CMK (cell line): ENCODE measurements at regions not wholly inside any gene's neighbourhood (a gene's known extent, or its start where the extent isn't known, plus 50 kb on each side); places are given as distances from the start of the nearest gene placed in this dataset.
"Not testable (repeated sequence)": the region's sequence is repeated elsewhere in the genome, so short reads cannot be mapped to it uniquely, and the experiment has no call there.

Experiments used
- DNase-seq: peaks from one replicate; pipeline ENCODE4 v3.0.0-alpha.2; 2010; ENCODE audit warnings: low read depth

DNA sequence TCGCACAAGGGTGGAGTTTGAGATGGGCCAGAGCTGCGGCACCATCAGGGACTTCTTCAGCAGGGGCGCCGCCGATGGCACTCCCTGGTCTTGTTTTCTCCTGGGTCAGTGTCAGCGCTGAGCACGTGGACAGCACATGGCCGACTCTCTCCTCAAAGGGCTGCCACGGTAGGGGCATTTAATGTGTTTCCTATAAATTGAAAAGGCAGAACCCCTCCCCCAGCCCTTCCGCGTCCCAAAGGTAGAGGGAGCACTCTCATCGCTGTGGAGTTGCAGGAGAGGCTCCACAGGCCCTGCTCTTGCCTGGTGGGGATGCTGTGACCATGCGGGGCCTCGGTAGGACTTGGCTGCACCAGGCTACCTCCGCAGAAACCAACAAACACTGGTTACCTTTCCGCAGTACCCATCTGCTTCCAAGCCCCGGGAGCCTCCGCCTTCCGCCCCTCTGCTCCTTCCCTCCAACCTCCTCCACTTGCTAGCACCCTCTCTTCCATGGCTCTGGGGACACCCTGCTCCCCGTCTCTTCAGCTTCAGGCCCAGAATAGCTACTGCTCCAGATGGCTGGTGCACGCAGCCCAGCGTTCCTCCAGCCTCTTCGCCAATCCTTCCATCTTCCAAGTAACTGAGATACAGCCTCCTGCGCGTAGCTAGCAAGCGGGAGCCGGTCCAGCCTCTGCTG lies 166.3 kb upstream of the ADCY1 start:
- DNase-seq, result no peak

DNA sequence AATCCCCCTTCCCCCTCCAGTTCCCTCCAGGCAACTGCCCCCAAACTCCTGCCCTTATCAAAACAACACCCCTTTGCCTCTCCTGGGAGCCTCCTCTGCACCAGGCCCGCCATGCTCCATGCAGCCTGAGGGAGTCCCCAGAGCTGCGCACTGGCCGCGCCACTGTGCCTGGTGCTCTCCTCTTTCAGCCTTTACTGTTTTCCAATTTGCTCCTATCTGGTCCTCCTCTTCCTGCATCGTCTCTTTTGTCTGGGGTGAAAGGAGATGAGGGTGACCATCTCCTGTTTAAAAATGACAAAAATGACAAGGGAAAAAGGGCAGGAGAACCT lies 165.8 kb upstream of the ADCY1 start:
- no peak for DNase-seq

DNA sequence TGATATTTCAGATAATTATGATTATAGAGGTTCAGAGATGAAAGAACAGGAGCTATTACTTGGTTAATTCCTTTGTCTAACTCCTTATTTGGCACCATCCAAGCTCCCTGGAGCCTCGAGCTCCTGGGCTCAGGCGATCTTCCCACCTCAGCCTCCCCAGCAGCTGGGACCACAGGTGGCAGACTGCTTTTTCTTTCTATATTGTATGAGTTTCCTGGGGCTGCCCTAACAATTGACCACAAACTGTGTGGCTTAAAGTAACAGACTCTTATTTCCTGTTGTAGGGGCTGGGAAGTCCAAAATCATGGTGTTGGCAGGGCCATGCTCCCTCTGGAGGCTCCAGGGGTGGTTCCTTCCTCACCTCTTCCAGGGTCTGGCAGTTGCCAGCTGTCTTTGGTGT lies 163.3 kb upstream of the ADCY1 start:
- no peak for DNase-seq

DNA sequence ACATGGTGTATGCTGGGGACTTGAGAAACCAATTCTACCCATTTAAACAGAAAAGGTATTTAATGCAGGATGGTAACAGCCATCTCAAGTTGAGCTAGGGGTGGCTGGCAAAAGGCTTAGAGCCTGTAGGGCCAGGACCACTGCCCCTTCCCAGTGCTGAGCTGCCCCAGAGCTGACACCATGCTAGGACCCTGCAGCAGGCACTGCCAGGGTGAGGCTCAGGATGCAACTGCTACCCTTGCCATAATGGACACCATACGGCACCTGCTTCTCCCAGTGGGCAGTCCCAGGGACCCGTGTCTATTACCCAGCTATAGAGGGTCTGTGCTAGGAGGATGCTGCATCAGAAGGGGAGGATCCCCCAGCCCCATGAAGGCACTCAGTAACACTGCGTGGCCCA lies 160.7 kb upstream of the ADCY1 start:
- no peak for DNase-seq

DNA sequence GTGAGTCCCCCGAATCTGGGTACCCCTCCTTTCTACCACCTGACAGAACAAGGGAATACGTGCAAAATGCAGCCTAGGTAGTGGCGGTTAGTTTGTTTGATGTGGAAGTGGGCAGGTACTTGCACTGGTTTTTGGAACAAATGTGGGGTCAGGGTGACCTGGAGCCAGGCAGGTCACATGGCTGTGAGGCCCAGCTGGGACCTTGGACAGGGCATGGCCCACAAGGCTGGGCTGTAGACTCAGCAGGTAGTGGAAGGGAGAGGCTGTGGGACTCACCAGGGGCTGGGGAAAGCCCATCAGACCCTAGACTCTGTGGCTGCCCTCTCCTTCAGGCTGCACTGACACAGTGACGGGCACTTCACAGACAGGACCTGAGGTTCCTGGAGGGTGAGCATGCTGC lies 159.9 kb upstream of the ADCY1 start:
- DNase-seq, result no peak

DNA sequence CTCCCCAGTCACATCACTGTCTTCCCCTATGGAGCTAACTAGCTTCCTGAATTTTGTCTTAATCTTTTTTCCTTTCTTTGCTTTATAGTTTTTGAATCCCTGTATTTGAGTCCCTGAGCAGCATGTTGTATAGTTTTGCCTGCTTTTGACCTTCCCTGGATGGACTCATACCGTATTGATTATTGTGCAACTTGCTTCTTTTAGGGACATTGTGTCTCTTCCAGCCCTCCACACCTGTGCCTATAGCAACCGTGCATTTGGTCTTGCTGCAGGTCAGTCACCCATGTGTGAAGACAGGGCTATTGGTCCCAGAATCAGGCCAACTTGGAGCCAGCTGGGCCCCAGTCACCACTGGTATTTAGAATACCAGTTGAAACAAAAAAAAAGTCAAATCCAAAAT lies 158.9 kb upstream of the ADCY1 start:
- DNase-seq, result no peak

DNA sequence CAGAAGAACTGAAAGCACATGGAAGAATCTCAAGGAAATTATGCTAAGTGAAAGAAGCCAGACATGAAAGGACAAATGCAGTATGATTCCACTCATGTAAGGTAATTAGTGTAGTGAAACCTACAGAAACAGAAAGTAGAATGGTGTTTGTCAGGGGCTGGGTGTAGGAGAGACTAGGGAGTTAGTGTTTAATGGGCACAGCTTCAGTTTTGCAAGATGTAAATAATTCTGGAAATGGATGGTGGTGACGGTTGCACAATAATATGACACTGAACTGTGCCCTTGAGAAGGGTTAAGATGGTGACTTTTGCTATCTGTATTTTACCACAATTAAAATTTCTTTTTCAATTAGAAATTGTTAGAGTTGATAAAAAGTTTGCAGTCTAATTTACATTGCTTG lies 157.3 kb upstream of the ADCY1 start:
- no peak for DNase-seq

DNA sequence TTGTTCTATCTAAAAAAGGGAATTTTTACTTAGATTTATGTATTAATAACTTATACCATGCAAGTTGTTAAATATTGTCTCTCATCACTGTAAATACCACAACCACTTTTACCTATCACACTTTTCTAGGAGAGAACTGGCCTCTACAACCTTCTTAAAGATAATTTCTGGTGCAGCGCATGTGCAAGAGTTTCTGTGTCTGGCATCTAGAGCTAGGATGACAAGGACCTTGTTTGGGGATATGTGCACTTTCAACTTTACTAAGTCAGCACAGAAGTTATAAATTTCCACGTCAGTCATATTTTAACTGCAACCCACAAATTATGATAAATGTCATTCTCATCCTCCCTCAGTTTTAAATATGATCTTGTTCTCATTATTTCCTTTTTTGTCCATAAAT lies 156.9 kb upstream of the ADCY1 start:
- no peak for DNase-seq

DNA sequence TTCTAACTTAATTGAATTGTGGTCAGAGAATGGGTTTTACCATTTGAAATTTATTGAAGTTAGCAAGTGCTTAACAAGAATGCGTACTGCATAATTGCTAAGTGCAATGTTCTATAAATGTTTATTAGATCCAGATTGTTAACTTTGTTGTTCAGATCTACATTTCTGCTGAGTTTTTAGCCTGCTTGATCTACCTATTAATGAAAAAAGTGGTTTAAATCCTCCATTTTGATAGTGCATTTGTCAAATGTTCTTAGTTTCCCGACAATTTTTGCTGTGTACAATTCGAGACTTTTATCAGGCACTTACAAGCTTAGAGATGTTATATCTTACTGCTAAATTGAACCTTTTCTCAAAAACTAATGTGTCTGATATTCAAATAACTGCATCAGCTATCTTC lies 156.4 kb upstream of the ADCY1 start:
- DNase-seq, result no peak

DNA sequence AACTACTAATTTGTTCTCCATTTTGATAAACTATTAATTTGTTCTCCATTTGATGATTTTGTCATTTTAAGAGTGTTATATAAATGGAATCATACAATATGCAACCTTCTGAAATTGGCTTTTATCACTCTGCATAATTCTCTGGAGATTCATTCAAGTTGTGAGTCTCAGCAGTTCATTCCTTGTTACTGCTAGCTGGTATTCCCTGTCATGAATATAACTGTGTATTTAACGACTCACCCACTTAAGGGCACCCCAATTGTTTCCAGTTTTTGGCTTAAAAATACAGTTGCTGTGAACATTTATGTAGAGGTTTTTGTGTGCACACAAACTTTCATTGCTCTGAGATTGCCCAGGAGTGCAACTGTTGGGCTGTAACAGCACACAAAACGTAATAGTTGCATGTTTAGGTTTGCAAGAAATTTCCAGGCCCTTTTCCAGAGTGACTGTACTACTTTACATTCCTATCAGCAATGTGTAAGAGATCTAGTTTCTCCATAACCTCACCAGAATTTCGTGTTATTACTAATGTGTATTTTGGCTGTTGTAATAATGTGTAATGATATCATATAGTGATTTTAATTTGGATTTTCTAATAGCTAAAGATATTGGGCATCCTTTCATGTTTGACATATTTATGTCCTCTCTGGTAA lies 153.2 kb upstream of the ADCY1 start:
- no peak for DNase-seq

DNA sequence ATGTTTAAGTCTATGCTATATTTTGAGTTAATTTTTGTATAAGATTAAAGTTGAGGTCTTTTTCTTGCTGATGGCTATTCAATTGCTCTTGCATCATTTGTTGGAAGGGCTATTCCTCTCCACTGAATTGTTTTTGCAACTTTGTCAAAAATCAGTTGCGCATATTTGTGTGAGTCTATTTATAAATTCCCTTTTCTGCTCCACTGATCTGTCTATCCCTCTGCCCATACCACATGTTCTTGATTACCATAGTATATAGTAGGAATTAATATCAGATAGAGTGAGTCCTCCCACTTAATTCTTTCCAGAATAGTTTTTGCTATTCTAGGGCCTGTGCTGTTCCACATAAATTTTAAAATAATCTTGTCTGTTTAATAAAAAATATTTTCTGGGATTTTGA lies 152.4 kb upstream of the ADCY1 start:
- DNase-seq, result no peak

DNA sequence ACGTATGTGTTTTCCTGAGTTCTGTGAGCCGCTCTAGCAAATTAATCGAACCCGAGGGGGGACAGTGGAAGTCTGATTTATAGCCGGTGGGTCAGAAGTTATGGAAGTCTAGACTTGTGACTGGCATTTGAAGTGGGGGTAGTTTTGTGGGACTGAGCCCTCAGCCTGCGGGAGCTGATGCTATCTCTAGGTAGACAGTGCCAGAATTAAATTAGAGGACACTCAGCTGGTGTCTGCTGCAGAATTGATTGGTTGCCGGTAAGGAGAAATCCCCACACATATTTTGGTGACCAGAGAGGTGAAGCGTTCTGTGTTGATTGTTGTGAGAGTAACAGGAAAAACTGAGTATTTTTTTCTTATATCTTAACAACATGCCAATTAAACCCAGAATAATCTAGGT lies 143.8 kb upstream of the ADCY1 start:
- DNase-seq, result no peak

DNA sequence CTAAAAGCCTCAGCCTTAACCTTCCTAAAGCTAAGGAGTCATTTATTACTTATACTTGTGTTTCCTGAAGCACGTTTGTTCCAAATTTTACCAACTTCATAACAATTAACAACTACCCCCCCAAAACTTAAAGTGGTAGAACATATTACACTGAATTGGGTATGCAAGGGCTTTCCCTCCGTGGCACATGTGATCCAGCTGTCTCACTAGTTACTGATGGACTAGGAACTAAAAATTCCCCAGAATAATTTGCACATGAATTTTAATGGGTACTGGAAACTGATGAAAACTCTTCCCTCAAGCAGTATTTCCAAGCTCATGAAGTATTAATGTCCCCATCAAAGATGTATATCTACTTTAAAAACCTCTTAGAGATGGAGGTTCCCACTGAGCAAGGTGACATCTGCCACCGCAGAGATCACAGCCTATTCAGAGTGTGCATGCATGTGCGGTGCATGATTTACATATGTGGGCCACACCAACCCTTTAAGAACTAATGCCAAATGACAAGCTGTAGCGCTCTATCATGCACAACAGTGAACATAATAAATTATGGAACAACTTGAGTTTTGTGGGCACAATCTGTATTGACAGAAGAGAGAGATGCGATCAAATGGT lies 139.9 kb upstream of the ADCY1 start:
- DNase-seq, result no peak

DNA sequence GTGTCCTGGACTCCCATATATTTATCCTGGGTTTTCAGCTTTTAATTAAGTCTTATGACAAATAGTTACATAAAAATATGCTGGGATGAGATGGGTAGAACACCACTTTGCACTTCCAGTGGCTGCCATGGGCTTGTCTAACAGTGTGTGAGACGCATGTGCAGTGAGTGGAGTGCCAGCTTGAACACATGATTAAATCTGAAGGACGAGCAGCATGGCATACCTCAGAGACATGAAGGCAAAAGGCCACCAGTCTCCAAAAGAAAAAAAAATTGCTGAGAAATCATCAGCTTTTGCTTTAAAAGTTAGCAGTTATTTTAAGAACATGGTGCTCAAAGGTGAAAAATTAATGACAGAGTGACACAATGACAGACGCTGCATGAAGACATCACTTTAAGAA lies 139.0 kb upstream of the ADCY1 start:
- DNase-seq, result no peak

DNA sequence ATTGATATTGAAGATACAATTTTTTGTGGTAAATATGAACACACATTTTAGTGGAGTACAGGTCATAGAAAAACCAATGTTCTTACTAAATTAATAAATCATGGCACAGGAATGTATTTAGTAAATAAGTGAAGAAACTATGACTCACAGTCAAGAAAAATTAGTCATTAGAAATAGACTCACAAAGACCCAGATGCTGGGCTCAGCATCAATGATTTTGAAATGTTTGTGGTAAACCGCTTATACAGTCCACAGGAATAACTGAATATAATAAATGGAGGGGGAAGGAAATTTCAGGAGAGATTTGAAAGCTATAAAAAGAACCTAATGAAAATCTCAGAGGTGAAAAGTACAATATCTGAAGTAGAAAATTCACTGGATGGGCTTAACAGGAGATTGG lies 138.3 kb upstream of the ADCY1 start:
- no peak for DNase-seq

DNA sequence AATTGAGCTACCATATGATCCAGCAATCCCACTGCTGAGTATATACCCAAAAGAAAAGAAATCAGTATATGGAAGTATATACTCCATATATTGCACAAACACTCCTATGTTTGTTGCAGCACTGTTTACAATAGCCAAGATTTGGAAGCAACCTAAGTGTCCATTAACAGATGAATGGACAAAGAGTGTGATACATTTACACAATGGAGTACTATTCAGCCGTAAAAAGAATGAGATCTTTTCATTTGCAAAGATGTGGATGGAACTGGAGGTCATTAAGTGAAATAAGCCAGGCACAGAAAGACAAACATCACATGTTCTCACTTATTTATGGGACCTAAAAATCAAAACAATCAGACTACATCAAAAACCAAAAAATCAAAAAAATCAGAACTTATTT lies 133.4 kb upstream of the ADCY1 start:
- DNase-seq, result not testable (repeated sequence)

DNA sequence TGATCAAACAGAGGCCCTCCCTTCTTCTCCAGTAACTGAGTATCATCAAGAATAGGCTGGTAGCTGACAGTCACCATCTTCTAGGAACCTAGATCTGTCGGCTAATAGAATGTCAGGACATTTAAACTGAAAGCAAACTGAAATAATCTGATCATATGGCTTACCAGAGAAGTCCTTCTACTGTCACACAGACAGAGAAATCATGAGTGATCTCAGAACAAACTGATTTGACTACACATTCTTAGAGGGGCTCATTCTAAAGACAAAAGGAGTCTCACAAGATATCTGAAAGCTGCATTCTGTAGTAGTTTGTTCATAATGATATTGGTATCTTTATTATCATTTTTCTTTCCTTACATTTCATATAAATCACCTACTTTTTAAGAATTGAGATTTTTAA lies 130.9 kb upstream of the ADCY1 start:
- no peak for DNase-seq

DNA sequence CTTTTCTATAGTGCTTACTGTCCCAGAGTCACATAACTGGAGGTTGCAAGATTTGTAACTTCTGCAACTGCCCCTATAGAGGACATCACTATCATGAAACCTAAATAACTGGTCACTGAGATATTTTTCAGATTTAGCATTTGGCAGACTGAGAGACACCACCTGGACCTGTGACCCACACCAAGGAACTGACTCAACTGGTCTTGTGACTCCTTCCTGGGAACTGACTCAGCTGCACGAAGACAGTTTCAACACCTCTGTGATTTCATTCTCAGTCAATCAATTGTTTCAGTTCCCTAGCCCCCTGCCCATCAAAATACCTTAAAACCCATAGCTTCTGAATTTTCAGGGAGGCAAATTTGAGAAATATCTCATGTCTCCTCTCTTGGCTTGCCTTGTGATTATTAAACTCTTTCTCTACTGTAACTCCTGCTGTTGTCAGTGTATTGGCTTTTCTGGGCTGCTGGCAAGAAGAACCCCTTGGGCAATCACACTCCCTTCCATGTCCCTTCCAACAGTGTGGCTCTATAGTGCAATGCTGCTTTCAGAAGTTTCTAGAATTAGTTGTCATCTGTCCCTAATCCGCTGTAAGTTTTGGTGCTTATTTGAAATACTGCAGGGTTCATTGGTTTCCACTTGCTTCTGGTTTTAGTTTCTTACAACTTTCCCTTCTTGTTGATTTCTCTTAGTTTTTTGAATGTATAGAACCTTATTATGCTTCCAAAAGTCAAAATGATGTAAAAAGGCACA lies 127.8 kb upstream of the ADCY1 start:
- DNase-seq, result no peak

DNA sequence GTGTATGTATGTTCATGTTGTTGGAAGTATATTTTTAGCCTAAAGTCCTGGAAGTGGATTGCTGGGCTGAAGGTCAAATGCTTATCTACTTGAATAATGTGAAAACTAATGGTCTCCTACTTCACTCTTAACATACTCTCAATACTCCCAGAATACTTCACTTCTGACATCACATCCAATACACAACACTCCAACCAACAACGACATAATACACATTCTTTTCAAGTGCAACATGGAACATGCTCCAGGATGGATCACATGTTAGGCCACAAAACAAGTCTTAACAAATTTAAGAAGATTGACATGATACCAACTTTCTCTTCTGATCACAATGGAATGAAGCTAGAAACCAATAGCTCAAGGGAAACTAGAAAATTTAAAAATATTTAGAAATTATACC lies 126.9 kb upstream of the ADCY1 start:
- no peak for DNase-seq

DNA sequence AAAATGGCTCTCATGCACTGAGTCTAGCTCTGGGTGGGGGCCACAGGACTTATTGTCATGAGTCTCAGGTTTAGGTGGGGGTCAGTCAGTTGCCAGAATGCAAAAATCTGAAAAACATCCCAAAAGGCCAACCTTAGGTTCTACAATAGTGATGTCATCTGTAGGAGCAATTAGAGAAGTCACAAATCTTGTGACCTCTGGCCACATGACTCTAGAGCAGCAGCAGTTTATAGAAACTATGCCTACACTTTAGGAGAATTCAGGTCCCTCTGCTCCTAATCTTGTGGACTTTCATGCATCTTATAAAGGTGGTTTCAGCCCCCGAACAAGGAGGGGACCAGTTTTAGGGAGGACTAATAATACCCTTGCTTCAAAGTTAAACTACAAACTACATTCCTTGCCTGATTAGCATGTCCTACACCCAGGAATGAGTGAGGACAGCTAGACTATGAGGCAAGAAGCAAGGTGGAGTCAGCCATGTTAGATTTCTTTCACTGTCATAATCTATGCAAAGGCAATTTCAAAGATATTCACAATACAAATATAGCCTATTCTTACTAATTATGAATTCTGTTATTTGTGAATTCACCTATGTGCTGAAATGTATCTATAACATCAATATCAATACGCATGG lies 123.5 kb upstream of the ADCY1 start:
- no peak for DNase-seq

DNA sequence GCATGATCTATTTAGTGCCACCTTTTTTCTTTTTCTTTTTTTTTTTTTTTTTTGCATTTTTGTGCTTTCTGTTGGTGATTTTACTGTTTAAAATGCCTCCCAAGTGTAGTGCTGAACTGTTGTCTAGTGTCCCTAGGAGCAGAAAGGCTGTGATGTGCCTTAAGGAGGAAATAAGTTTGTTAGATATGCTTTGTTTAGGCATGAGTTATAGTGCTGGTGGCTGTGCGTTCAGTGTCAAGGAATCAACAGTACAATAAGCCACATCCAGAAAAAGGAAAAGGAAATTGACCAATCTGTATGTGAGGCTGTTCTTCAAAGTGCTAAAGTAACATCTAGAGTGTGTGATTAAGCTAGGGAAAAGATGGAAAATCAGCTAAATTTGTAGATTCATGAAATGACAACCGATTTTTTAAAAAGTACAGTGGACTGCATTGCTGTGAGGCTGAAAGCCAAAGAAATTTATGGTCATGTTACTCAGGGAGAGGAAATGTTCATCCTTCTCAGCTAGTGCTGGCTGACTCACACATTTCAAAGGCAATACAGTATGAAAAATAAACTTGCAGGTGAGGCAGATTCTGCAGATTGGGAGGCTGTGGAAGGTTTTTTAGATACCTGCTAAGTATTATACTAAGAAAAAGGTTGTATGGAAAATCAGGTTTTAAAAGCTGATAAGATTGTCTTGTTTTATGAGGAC lies 122.7 kb upstream of the ADCY1 start:
- DNase-seq, result no peak

DNA sequence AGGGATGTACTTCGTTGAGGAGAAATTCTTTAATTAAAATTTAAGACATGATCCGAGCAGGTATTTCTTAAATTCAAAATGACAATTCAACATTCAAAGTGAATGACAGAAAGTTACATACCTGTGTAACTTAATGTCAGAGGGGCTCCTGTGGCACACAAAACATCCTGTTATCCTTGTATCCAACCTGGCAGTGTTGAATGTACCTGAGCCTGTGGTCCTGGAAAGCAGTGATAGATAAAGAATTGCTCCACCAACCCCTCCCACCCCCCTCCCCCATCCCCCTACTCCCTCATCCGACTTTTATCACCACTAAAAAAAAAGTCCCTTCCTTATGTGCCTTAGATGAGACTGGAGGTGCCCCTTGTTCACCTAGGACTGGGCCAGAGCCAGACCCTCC lies 119.4 kb upstream of the ADCY1 start:
- DNase-seq, result no peak
